IPS-11a (cell line): ENCODE measurements at regions not wholly inside any gene's neighbourhood (a gene's known extent, or its start where the extent isn't known, plus 50 kb on each side); places are given as distances from the start of the nearest gene placed in this dataset.

Experiments used
- H3K4me3 ChIP-seq: one replicate; pipeline ENCODE4 v1.5.1; 2013; ENCODE audit warnings: low read depth, low read length, control low read depth

DNA sequence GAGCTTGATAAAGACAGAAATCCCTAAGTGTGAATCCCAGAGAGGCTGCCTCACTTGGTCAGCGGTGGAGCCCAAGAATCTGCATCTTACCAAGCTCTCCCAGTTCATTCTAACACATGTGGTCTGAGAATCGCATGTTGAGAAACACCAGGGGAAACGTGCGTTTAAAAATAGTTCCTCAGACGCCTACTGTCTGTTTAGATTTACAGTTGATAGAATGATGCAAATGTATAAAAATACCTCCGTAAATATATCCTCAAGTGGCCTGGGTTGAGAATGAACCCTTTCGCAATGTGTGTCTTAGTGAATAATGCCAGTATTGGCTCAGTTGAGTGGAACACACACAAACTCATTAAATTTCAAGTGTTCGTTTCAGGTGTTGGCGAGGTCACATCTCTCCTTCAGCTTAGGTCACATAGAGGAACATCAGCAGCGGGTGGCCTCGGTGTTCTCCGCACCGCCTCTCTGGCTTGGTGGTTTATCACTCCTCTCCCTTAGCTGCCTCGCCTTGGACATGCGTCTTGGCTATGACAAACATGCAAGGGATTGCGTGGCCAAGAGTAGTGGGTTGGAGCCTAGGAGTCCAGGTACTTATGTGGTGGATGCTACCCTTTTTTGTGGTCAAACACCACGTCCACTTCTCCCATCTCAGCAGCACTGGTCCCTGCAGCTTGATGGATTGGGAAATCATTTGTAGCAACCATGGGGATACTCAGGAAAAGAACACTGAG lies 117.6 kb upstream of the SPATA13 start:
- no peak overlapping the region for H3K4me3 ChIP-seq

DNA sequence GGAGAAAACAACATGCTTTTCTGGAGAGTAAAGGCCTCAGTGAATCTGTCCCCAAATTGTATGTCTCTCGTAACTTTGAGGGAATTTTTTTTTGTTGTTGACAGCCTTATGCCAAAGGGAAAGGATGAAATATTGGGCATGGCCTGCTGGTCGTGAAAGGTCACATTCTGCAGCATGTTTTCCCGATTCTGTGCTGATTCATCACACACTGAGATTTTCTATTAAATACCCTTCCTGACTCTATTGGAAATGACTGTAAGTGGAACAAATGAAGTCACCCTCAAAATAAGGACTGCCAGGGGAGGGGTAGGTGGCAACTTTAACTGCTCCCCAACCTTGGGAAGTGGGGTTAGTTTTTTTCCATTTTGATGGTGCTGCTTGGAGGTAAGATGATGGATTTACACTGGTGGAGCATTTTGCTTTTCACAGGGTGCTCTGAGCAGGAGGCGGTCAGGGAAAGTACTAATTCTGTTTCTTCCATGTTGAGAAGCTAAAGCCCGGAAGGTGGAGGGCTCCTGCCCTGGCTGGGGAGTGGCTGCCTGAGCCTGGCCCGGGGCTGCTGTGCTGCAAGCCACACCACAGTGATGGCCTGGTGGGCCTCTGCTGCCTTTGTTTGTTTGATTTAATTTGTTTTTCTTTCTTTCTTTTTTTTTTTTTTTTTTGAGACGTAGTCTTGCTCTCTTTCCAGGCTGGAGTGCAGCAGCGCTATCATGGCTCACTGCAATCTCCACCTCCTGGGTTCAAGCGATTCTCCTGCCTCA lies 116.8 kb upstream of the SPATA13 start:
- H3K4me3 ChIP-seq: no peak overlapping the region

DNA sequence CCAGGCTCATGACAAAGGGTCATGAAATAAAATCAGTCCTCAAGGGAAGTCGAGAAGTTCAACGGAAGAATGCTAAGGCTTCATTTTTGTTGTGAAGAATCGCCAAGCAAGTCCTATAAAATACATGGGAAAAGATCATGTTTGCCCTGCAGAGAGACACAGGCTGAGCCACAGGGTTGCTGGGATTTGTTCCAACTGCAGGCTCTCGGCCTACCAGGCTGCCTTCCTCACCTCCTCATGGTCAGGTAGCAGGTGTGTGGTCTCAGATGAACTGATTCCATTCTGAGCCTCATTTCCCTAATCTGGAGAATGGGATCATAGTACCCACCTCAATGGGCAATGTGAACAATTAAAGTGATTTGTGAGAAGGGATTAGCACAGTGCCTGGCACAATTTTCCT lies 114.9 kb upstream of the SPATA13 start:
- H3K4me3 ChIP-seq: no peak overlapping the region

DNA sequence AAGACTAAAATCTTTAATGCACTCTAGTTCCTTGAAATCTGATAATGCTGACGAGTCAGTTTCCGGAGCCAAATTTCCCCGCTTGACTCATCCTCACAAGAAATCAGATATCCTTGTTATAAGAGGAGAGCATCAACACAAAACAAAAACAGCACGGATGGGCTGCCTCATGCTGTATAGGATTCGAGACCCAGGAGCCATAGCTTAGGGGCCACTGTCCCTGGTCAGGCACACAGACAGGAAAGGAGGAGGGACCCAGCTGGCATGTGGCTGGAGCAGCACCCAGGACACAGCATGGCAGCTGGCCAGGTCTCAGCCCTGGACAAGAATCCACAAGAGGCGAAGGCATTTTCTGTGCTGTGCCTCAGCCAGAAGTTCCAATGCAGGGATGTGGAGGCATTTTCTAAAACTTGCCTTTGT lies 110.2 kb upstream of the SPATA13 start:
- H3K4me3 ChIP-seq: no peak overlapping the region

DNA sequence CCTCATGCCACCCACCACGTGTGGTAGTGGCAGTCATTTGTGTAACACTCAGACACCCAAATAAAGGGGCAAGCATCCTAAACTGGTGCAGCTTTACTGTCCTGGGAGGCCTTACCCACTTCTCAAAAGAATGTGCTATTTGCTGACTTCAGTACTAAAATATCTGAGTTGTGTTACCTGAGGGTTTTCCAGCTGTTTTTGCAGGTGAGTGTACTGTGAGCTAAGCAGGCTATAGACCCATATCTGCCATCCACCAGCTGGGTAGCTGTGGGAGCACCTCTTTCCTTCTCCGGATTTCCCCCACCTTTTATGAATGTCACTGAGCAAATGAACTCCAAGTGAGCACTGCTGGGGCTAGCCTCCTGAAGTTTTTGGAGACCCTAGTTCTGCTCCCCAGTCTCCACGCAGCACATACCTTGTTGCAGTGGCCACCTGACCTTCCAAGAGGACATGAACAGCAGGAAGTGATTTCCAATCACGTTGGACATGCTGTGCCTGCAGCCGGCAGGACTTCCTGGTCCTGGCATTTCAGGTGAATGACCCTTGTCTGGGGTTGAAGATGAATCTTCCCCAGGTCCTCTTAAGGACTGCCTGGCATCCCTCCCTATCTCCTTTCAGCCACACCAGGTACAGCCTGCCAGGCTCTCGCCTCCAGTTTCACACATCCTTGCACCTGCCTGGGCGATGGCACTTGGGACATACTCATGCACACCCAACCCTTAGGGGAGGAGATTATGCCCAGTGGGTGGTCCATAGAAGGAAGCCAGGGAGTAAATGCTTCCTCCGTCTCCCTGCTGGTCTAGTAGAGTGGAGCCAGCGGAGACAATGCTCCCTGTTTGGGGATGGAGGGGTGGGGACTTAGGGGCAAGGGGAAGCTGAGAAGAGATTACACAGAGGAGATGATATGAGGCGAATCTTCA lies 109.5 kb upstream of the SPATA13 start:
- H3K4me3 ChIP-seq: no peak overlapping the region

DNA sequence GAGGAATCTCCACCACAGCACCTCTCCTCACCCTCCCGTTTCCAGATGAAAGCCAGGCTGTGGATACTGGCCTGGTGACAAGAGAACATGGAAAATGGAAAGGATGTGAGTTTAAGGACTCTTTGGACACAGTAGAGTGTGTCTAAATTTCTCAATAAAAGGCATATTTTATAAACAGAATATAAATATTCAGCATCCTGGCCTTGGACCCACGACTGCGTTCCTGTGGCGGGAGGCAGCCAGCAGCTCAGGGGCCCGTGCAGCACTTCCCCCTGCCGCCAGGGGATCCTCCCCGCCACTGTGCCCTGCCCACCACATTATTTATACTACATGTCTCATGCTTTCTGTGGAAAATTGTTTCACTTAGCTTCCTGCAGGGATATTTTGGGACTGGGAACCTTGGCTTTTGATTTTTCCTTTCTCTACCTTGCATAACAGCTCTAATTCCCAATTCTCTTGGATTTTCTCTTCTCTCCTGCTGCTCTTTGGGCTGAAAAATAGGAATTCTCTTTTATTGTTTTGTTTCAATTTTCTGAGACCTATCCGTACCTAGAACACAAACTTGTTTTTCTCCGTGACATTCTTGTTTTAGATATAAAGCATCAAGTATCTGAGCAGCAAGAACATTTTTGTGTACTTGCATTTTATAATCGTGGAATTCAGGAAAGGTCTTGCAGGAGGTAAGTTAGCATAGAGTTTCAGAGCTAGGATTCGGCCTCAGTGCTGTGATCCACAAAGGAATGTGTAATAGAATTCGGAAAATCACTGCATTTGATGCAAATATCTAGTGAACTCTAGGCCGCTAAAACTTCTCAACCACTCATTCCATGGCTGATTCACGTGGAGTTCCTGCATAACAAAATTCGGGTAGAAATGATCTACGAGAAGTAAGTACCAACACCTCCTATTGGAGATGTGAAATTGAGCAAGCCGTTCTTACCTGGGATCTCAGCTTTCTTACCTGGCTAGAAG lies 107.7 kb upstream of the SPATA13 start:
- H3K4me3 ChIP-seq: no peak overlapping the region

DNA sequence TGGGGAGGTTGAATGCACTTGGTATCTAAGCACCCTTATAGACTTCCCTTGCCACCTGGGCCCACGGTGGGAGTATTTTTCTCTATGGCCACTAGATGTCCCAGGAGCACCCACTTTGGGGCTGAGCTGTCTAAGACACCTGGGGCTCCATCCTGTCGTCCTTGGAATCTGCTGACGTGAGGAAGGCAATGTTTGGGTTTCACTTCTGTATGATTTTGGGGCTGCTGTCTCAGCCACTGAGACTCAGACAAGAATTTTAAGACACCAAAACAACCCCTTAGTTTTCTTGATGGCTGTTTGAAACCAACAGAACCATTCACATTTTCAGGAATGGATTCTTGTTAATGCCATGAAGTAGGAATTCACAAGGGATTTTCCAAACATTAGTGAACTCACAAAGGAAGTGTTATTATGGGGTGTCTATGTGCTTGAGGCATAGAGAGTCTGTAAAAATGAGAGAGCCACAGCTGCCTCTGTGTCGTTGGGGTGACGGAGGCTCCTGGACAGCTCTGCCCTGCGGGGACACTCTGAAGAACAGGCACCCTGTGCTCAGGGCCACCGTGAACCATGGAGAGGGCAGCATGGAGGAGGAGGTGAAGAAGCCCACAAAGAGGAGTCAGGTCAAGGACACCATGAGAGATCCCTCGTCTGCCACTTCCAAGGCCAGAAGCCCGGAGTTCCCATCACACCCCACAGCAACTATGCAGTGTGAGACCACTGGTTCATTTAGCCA lies 106.8 kb upstream of the SPATA13 start:
- H3K4me3 ChIP-seq: no peak overlapping the region

DNA sequence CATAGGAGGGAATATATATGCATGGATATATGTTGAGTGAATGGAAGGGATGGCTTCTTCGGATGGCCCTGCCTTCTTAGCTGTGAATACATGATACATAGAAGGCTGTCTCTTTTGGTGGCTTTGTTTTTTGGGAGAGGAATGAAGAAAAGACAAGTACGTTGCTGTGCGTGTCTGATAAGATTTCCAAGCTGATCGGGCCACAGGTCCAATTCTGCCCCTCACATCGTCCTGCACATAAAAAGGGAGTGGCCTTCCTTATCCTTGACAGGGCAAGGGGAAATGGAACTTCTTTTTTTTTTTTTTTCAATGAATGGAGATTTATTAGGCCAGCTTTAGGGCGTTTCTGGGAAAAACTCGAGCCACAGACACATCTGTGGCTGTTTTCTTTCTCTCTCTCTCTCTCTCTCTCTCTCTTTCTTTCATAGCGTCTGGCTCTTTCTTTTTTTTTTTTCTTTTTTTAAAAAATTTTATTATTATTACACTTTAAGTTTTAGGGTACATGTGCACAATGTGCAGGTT lies 103.8 kb upstream of the SPATA13 start:
- no peak overlapping the region for H3K4me3 ChIP-seq

DNA sequence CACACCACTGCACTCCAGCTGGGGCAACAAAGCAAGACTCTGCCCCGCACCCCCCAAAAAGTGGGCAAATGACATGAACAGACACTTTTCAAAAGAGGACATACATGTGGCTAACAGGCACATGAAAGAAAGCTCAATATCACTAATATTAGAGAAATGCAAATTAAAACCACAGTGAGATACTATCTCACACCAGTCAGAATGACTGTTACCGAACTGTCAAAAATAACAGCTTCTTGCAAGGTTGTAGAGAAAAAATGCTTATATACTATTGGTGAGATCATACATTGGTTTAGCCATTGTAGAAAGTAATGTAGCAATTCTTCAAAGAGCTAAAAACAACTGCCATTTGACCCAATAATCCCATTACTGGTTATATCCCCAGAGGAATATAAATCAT lies 99.5 kb upstream of the SPATA13 start:
- H3K4me3 ChIP-seq: no peak overlapping the region

DNA sequence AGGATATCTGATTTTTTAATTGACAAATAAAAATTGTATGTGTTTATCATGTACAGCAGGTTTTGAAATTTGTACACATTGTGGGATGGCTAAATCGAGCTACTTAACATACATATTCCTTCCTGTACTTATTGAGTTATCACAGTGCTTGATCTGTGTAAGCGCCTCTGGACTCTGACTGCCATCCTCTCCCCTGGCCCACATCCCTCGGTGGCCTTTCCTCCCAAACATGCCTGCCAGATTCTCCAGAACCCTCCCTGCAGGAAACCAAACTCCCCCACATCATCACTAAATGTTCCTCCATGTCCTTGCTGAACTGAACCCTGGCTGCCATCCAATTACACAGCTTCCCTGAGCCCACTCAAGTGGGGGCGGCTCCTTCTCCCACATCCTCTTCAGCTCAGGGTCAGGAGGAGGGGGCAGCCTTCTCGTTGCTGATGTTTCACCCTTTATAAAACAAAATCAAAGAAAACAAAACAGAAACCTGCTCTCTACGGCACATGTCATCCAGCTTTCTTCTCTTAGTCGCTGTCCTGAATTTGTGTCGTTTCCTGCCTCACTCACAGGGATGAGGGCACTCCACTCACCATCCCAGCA lies 97.1 kb upstream of the SPATA13 start:
- no peak overlapping the region for H3K4me3 ChIP-seq

DNA sequence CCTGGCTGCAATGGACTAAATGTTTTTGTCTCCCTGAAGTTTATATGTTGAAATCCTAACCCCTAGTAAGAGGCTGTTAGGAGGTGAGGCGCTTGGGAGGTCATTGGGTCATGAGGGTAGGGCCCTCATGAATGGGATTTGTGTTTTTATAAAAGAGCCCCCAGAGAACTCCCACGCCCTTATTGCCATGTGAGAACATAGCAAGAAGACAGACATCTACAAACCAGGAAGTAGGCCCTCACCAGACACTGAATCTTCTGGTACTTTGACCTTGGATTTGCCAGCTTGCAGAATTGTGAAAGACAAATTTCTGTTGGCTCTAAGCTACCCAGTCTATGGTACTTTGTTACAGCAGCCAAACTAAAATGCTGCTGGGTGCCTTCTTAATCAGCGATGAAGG lies 96.1 kb upstream of the SPATA13 start:
- H3K4me3 ChIP-seq: no peak overlapping the region

DNA sequence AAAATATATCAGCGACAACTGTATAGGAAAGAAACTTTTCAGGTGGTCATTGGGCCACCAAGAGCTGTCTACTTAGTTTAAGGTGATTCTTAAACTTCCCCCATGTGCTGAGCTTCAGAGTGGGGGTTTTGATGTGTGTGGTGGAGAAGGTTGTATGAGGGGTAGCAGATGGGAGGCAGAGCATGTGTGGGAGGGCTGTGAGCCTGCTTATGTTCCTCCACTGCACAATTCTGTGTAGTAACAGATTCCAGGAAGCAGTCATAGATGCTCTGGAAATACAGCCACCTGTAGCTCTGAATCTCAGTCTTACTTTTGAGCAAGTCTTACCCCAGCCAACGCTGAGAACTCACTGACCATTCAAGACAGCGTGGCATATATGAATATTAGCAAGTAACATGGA lies 95.3 kb upstream of the SPATA13 start:
- no peak overlapping the region for H3K4me3 ChIP-seq

DNA sequence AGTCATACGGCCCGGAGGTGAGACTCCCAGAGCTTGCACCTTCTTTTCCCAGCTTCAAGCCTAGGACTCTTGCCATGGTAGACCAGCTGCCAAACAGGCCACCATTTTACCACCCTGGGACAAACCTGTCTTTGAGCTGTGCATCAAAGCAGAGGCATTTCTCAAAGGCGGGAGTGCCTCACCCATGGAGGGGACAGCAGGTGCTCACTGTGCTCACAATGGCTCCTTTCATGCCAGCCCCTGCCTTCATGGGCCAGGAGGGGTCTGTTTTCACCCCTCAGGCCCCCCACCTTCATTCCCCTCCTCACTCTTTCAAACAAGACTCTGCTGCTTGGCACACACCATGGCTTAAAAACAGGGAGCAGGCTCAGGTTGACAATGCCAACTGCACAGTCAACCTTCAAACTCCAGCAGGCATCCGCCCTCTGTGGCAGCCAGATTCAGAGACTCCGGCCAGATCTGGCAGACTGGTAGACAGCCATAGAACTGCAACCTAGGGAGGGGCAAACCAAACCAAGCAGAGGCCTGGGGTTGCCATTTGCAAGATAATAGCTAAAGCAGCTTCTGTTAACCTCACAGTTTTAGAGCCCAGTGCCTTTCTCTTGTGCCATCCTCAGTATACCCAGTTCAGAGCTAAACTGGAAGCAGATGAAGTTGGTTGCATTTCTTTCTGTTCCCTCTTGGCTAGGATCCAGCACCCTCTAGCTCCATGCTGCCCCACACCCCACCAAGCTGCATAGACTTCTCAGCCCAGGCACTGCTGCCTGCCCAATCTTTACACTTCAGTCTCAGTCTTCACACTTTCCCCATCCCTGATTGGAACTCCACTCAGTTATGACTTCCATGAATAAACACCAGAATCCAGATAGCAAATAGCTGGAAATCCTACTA lies 93.9 kb upstream of the SPATA13 start:
- no peak overlapping the region for H3K4me3 ChIP-seq

DNA sequence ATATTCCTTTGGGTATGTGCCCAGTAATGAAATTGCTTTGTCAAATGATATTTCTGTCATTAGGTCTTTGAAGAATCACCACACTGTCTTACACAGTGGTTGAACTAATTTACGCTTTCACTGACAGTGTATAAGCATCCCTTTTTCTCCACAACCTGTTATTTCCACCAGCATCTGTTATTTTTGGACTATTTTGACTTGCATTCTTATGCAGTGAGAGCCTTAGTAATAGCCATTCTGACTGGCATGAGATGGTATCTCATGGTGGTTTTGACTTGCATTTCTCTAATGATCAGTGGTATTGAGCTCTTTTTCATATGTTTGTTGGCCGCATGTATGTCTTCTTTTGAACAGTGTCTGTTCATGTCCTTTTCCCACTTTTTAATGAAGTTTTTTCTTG lies 92.0 kb upstream of the SPATA13 start:
- H3K4me3 ChIP-seq: no peak overlapping the region

DNA sequence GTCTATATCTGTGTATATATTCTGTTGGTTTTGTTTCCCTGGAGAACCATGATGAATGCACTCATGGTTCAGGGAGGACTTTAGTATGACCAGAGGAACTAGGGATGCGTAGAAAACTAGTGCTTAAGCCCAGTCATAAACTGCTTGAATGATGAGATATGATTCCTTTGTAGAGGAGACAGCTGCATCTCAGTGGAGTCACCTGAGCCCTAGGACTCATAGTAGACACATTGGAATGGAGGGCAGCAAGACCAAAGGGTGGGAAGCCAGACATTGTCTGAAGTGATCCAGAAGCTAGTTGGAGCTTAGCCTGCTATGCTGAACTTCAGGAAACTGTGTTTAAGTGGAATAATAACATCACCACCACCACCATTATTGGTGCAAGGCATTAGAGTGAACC lies 89.5 kb upstream of the SPATA13 start:
- H3K4me3 ChIP-seq: no peak overlapping the region

DNA sequence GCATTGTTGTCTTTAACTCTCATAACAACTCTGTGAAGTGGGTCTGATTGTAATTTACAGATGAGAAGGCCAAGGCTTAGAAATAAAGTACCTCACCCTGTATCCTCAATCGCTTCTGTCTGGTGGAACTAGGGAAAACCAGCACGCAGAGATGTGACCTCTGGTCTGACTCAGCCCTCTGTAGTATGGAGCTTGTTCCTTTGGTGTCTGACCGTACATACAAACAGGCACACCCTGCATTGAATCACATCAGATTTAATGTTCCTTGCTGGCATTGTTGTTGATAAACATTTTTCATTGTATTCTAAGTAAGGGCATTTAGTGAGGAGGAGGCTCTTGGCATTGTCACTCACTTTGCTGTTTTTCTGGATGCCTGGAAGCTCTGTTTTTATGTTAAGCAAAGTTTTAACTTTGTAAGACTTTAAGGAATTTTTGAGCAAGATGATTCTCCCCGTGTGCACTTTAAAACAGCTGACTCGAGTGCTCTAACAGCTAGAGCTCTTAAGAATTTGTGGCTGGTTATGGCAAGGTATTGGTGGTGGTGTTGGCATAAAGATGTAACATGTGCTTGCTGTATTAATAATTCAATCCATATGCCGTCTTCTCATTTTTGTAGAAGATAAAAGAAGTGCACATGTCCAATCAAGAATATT lies 89.0 kb upstream of the SPATA13 start:
- no peak overlapping the region for H3K4me3 ChIP-seq

DNA sequence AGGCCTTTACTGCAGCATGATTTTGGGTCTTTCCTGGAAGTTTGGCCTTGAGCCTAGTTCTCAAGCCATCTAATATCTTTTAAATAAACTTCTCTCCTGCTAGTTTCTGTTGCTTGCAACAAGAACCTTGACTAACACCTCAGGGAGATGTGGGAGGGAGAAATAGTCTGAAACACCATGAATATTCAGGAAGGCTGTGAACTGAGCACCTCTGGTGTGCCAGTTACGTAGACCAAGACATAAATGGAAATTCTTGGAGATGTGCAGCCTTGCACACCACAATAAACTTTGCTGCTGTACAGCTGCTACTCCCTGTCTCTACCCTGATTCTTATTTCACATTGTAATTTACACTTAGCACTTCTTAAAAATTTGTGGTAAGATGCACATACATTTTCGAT lies 86.9 kb upstream of the SPATA13 start:
- no peak overlapping the region for H3K4me3 ChIP-seq

DNA sequence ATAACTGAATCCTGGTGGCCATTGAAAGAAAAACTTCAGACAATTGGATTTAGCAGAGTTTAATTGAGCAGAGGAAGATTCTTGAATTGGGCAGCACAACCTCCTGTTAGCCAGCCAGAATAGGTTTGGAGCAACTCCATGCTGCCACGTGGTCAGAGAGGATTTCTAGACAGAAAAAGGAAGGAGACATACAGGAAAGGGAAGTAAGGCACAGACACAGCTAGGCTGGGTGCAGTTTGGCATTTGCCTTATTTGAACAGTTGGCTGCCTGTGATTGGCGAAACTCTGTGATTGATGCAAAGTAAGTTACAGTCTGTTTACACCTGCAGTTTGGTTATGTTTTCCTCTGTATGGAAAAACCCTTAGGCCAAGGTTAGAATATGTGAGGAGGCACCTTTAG lies 85.8 kb upstream of the SPATA13 start:
- no peak overlapping the region for H3K4me3 ChIP-seq
